GM23248 (cell line): ENCODE measurements at regions not wholly inside any gene's neighbourhood (a gene's known extent, or its start where the extent isn't known, plus 50 kb on each side); places are given as distances from the start of the nearest gene placed in this dataset.

Experiments used
- EZH2 ChIP-seq: fragments of 200-600 bp; sonication (generic); IDR thresholded peaks from 2 replicates; pipeline ENCODE4 v1.6.1; 2018; ENCODE audit warnings: antibody characterized with exemption, mild to moderate bottlenecking; ENCODE audit not compliant: insufficient read depth, poor library complexity, severe bottlenecking
- EZH2phosphoT487 ChIP-seq: fragments of 200-600 bp; sonication (generic); IDR thresholded peaks from 2 replicates; pipeline ENCODE4 v1.6.1; 2018; ENCODE audit warnings: antibody characterized with exemption, moderate library complexity, mild to moderate bottlenecking, low read depth; ENCODE audit not compliant: insufficient read depth

- TF ChIP-seq EZH2phosphoT487, result no peak
- no peak for TF ChIP-seq EZH2
These were observed 79.3 kb upstream of the ARMC3 start for GRCh38 chr10:22848509-22848908.
